NCI-H2227 (cell line): ENCODE measurements at regions not wholly inside any gene's neighbourhood (a gene's known extent, or its start where the extent isn't known, plus 50 kb on each side); places are given as distances from the start of the nearest gene placed in this dataset.

Source experiments
- DNase-seq: peaks from one replicate; lab custom pipeline; 2025; ENCODE audit not compliant: unreplicated experiment; lab: John Stamatoyannopoulos, UW

- DNase-seq = no peak
These were observed 273.6 kb downstream of the LRFN2 start for GRCh38 chr6:40313582-40313981.

GRCh38 chr6:40312213-40313015 is 274.8 kb downstream of the LRFN2 start:
- no peak for DNase-seq

GRCh38 chr6:40308533-40309306 is 278.4 kb downstream of the LRFN2 start:
- DNase-seq = peak; percentile 59

GRCh38 chr6:40307712-40308111 is 279.5 kb downstream of the LRFN2 start:
- no peak for DNase-seq

GRCh38 chr6:40302856-40303454 is 284.2 kb downstream of the LRFN2 start:
- no peak for DNase-seq

GRCh38 chr6:40299681-40300080 is 287.5 kb downstream of the LRFN2 start:
- no peak for DNase-seq

- DNase-seq = no peak
These were observed 289.0 kb downstream of the LRFN2 start for GRCh38 chr6:40298207-40298606.

GRCh38 chr6:40295251-40295950 is 291.8 kb downstream of the LRFN2 start:
- DNase-seq = no peak

GRCh38 chr6:40293460-40294185 is 293.5 kb downstream of the LRFN2 start:
- peak; percentile 42 for DNase-seq

GRCh38 chr6:40293060-40293459 is 294.1 kb downstream of the LRFN2 start:
- no peak for DNase-seq

- no peak for DNase-seq
These were observed 296.3 kb downstream of the LRFN2 start for GRCh38 chr6:40290816-40291215.

GRCh38 chr6:40288919-40289318 is 298.2 kb downstream of the LRFN2 start:
- DNase-seq = no peak

GRCh38 chr6:40287296-40287850 is 299.8 kb downstream of the LRFN2 start:
- no peak for DNase-seq

GRCh38 chr6:40286721-40287120 is 300.4 kb downstream of the LRFN2 start:
- no peak for DNase-seq

- no peak for DNase-seq
These were observed 301.2 kb downstream of the LRFN2 start for GRCh38 chr6:40285996-40286395.

- no peak for DNase-seq
These were observed 301.6 kb downstream of the LRFN2 start for GRCh38 chr6:40285535-40285934.

GRCh38 chr6:40282986-40283385 is 304.2 kb downstream of the LRFN2 start:
- no peak for DNase-seq

GRCh38 chr6:40281402-40281801 is 305.8 kb downstream of the LRFN2 start:
- no peak for DNase-seq

GRCh38 chr6:40280231-40280630 is 306.9 kb downstream of the LRFN2 start:
- DNase-seq = no peak

- DNase-seq = no peak
These were observed 311.0 kb downstream of the LRFN2 start for GRCh38 chr6:40276141-40276540.
